GM12878 (cell line): ENCODE measurements at regions not wholly inside any gene's neighbourhood (a gene's known extent, or its start where the extent isn't known, plus 50 kb on each side); places are given as distances from the start of the nearest gene placed in this dataset.

Experiments
- ASH2L ChIP-seq: fragments of 300-600, 200-600 bp; sonication (generic); IDR thresholded peaks from 2 replicates; pipeline ENCODE4 v1.6.1; 2017; ENCODE audit warnings: low read depth, mild to moderate bottlenecking, borderline replicate concordance
- ATF2 ChIP-seq: IDR thresholded peaks from 2 replicates; pipeline ENCODE4 v1.6.1; 2012; ENCODE audit warnings: low read length, inconsistent platforms
- CHD2 ChIP-seq: IDR thresholded peaks from 2 replicates; pipeline ENCODE4 v1.6.1; 2011; ENCODE audit warnings: low read depth, low read length, improper control_type of control experiment, borderline replicate concordance
- CHD4 ChIP-seq: fragments of 200-600 bp; sonication (generic); IDR thresholded peaks from 2 replicates; pipeline ENCODE4 v1.6.1; 2016; ENCODE audit warnings: mild to moderate bottlenecking
- CREM ChIP-seq: IDR thresholded peaks from 2 replicates; pipeline ENCODE4 v1.6.1; 2014; ENCODE audit warnings: antibody characterized with exemption, low read depth
- CTCF ChIP-seq, 3 experiments: IDR thresholded peaks in 2 of 3; conservative IDR thresholded peaks in 1 of 3; 2 replicates each; pipeline ENCODE4 v1.5.1; 2011; ENCODE audit warnings: low read depth in 3 of 3, low read length in 3 of 3, mild to moderate bottlenecking in 3 of 3, control low read depth in 2 of 3, moderate library complexity in 2 of 3, inconsistent platforms in 1 of 3, mixed read lengths in 1 of 3; ENCODE audit not compliant: control insufficient read depth in 2 of 3, insufficient read depth in 1 of 3; ENCODE audit errors: extremely low read depth in 1 of 3
- SP1 ChIP-seq: IDR thresholded peaks from one replicate; pipeline ENCODE4 v1.6.1; 2011; ENCODE audit warnings: low read depth, low read length
- ZNF274 ChIP-seq: IDR thresholded peaks from one replicate; pipeline ENCODE4 v1.8.0; 2011; ENCODE audit not compliant: insufficient read length, insufficient read depth
- TF ChIP-seq, protein P1 (sequence below): IDR thresholded peaks from 2 replicates; pipeline ENCODE4 v1.6.1; 2011; ENCODE audit warnings: low read depth, low read length, improper control_type of control experiment, borderline replicate concordance

DNA sequence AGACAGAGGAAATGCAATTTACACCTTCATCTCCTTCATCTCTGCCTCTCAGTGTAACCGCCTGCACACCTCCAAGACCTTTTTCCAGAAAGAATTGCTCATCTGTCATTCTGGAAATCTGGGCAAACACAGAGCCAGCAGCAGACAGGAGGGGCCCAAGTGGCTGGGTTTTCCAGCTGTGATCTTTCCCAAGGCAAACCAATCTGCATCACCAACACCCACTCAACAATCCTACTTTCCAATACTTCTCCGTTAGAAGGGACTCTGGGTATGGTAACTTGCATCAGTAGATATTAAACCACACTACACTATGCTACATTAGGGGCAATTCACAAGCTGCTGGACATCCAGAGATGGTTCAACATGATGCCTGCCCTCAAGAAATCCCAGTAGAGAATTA, 781.8 kb upstream of the AUTS2 start:
- TF ChIP-seq ATF2 = no peak
- no peak for TF ChIP-seq CREM
- TF ChIP-seq SP1 = no peak
- no peak for TF ChIP-seq ZNF274
- no peak for TF ChIP-seq ASH2L
- no peak for TF ChIP-seq CTCF (IDR thresholded peaks at IDR 0.05 in 2 of 3, conservative IDR thresholded peaks at IDR 0.05 in 1 of 3; ENCODE audit: control insufficient read depth in 2 of 3, extremely low read depth in 1 of 3, insufficient read depth in 1 of 3, low read depth in 3 of 3, low read length in 3 of 3)
- TF ChIP-seq CHD2 = no peak
- no peak for TF ChIP-seq CHD4
- TF ChIP-seq, protein P1, sequence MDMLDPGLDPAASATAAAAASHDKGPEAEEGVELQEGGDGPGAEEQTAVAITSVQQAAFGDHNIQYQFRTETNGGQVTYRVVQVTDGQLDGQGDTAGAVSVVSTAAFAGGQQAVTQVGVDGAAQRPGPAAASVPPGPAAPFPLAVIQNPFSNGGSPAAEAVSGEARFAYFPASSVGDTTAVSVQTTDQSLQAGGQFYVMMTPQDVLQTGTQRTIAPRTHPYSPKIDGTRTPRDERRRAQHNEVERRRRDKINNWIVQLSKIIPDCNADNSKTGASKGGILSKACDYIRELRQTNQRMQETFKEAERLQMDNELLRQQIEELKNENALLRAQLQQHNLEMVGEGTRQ = no peak
